ENCODE measurements at regions not wholly inside any gene's neighbourhood (a gene's known extent, or its start where the extent isn't known, plus 50 kb on each side); places are given as distances from the start of the nearest gene placed in this dataset.

DNA sequence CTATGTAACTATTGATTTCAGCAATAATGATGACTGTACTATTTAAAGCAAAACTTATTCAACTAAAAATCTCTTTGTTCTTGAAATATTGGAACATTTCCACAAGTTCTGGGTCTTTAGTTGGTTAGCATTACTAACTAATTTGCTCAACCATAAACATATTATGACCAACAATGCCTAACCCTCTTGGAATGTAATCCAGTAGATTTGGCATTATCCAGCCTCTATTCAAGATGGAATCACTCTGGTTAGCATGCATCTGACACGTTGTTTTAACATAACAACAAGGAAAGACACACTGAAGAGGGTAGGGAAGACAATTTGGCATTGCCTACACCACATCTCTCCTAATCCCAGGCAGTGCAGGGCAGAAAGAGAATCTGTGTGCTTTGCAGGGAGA, 941.3 kb upstream of the PCDH20 start:
- Histone ChIP-seq H3K79me2 (ENCODE audit: control insufficient read depth, low read length) (no peaks in the 10 kb centered on the region), H4K20me1 (ENCODE audit: control insufficient read depth, insufficient read depth, low read depth, low read length) (no peaks in the 10 kb centered on the region), H3K9me3 (ENCODE audit: control insufficient read depth, insufficient read depth, low read length) (no peaks in the 10 kb centered on the region; the same call in 1 of the 2 replicates), H3K4me1 (ENCODE audit: control insufficient read depth, low read length) (peaks cover 9% of the 10 kb centered on the region), H3K9me2 (replicated peaks; ENCODE audit: control insufficient read depth, low read length) (no peaks in the 10 kb centered on the region), H3K4me3 (ENCODE audit: low read length) (no peak overlapping the region), H3K4me2 (ENCODE audit: low read length) (no peak overlapping the region), H3K27me3 (ENCODE audit: control insufficient read depth, low read length) (no peaks in the 10 kb centered on the region), H3K36me3 (ENCODE audit: control insufficient read depth, low read length) (no peaks in the 10 kb centered on the region), H3F3A (ENCODE audit: control insufficient read depth, insufficient read depth) (no peaks in the 10 kb centered on the region), H3K27ac (ENCODE audit: low read depth, low read length) (no peak overlapping the region)
- TF ChIP-seq, protein P1, sequence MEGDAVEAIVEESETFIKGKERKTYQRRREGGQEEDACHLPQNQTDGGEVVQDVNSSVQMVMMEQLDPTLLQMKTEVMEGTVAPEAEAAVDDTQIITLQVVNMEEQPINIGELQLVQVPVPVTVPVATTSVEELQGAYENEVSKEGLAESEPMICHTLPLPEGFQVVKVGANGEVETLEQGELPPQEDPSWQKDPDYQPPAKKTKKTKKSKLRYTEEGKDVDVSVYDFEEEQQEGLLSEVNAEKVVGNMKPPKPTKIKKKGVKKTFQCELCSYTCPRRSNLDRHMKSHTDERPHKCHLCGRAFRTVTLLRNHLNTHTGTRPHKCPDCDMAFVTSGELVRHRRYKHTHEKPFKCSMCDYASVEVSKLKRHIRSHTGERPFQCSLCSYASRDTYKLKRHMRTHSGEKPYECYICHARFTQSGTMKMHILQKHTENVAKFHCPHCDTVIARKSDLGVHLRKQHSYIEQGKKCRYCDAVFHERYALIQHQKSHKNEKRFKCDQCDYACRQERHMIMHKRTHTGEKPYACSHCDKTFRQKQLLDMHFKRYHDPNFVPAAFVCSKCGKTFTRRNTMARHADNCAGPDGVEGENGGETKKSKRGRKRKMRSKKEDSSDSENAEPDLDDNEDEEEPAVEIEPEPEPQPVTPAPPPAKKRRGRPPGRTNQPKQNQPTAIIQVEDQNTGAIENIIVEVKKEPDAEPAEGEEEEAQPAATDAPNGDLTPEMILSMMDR (IDR thresholded peaks at IDR 0.05; ENCODE audit: low read depth, low read length, poor library complexity, severe bottlenecking), result no peak
- no peak for TF ChIP-seq EZH2phosphoT487 (IDR thresholded peaks at IDR 0.05; ENCODE audit: borderline replicate concordance, low read length)

DNA sequence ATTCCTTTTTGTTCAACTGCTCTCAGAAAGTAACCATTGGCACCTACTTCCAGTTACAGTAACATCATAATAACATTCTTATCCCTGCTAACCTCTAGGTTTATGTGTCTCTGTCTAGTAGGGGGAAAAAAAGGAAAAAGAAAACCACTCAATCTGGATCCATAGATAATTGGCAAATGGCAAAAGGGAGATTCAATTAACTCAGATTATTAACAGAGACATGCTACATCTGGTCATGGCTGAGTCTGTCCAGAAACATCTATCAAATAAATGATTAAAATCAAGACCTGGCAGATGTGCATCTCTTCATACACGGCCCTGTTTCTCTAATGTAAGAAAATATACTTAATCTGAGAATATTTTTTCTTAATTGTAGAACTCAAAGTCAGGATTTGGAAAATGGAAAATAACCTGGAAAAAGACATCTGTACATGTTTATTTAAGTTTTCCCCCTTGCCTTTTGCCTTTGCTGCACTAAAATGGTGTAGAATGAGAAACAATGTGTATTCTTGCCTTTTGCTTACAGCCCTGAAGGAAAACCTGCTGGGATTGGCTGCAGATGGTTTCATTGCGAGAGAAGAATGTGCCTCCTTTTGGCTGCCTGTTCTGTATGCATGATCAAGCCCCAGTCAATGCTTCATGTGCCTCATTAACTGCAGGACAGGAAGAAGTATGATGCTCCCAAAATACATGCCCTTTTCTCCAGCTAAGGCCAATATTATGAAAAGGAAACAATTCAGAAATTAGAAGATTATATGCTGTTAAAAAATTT, 921.6 kb upstream of the PCDH20 start:
- H3K36me3 ChIP-seq (ENCODE audit: control insufficient read depth, low read length), result no peaks in the 10 kb centered on the region
- no peak overlapping the region for H3K27ac ChIP-seq (ENCODE audit: low read depth, low read length)
- TF ChIP-seq, protein P1 (IDR thresholded peaks at IDR 0.05; ENCODE audit: low read depth, low read length, poor library complexity, severe bottlenecking), result no peak
- no peak overlapping the region for H3K4me3 ChIP-seq (ENCODE audit: low read length)
- H3K4me2 ChIP-seq (ENCODE audit: low read length), result peak overlapping the region; percentile 21
- no peaks in the 10 kb centered on the region for H3K79me2 ChIP-seq (ENCODE audit: control insufficient read depth, low read length)
- no peaks in the 10 kb centered on the region for H3K27me3 ChIP-seq (ENCODE audit: control insufficient read depth, low read length)
- no peaks in the 10 kb centered on the region for H4K20me1 ChIP-seq (ENCODE audit: control insufficient read depth, insufficient read depth, low read depth, low read length)
- no peaks in the 10 kb centered on the region for H3K9me3 ChIP-seq (ENCODE audit: control insufficient read depth, insufficient read depth, low read length)
- H3F3A ChIP-seq (ENCODE audit: control insufficient read depth, insufficient read depth), result no peaks in the 10 kb centered on the region
- H3K4me1 ChIP-seq (ENCODE audit: control insufficient read depth, low read length), result peaks cover 10% of the 10 kb centered on the region
- H3K9me2 ChIP-seq (replicated peaks; ENCODE audit: control insufficient read depth, low read length), result no peaks in the 10 kb centered on the region

DNA sequence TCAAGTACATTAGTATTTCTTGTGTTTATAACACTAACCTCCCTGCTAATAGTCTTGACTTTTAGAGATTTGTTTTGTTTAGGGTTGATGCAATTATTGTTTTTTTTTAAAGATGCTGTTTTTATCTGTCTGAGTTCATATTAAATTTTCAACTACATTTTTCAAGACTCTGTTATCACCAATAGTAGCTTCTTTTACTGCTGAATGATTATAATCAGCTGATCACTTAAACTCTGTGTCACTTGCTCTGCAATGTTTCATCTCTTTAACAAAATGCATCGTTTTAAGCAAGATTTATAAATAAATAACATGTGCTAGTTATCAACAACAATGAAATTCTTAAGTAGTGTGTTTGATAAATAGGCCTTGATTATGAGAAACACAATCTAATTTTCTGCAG, 920.9 kb upstream of the PCDH20 start:
- Histone ChIP-seq H3F3A (ENCODE audit: control insufficient read depth, insufficient read depth) (no peaks in the 10 kb centered on the region), H3K9me3 (ENCODE audit: control insufficient read depth, insufficient read depth, low read length) (no peaks in the 10 kb centered on the region), H4K20me1 (ENCODE audit: control insufficient read depth, insufficient read depth, low read depth, low read length) (no peaks in the 10 kb centered on the region), H3K9me2 (replicated peaks; ENCODE audit: control insufficient read depth, low read length) (no peaks in the 10 kb centered on the region), H3K27me3 (ENCODE audit: control insufficient read depth, low read length) (no peaks in the 10 kb centered on the region), H3K4me2 (ENCODE audit: low read length) (no peak overlapping the region), H3K36me3 (ENCODE audit: control insufficient read depth, low read length) (no peaks in the 10 kb centered on the region), H3K27ac (ENCODE audit: low read depth, low read length) (no peak overlapping the region), H3K79me2 (ENCODE audit: control insufficient read depth, low read length) (no peaks in the 10 kb centered on the region), H3K4me3 (ENCODE audit: low read length) (no peak overlapping the region), H3K4me1 (ENCODE audit: control insufficient read depth, low read length) (peaks cover 10% of the 10 kb centered on the region)
- TF ChIP-seq, protein P1 (IDR thresholded peaks at IDR 0.05; ENCODE audit: low read depth, low read length, poor library complexity, severe bottlenecking), result no peak
- TF ChIP-seq EZH2phosphoT487 (IDR thresholded peaks at IDR 0.05; ENCODE audit: borderline replicate concordance, low read length), result no peak
